GM12801 (cell line): ENCODE measurements at regions not wholly inside any gene's neighbourhood (a gene's known extent, or its start where the extent isn't known, plus 50 kb on each side); places are given as distances from the start of the nearest gene placed in this dataset.

Experiments used
- TF ChIP-seq, protein P1 (sequence below): IDR thresholded peaks from one replicate; pipeline ENCODE4 v1.5.1; 2011; ENCODE audit warnings: control low read depth; ENCODE audit not compliant: insufficient read length; ENCODE audit errors: extremely low read depth

DNA sequence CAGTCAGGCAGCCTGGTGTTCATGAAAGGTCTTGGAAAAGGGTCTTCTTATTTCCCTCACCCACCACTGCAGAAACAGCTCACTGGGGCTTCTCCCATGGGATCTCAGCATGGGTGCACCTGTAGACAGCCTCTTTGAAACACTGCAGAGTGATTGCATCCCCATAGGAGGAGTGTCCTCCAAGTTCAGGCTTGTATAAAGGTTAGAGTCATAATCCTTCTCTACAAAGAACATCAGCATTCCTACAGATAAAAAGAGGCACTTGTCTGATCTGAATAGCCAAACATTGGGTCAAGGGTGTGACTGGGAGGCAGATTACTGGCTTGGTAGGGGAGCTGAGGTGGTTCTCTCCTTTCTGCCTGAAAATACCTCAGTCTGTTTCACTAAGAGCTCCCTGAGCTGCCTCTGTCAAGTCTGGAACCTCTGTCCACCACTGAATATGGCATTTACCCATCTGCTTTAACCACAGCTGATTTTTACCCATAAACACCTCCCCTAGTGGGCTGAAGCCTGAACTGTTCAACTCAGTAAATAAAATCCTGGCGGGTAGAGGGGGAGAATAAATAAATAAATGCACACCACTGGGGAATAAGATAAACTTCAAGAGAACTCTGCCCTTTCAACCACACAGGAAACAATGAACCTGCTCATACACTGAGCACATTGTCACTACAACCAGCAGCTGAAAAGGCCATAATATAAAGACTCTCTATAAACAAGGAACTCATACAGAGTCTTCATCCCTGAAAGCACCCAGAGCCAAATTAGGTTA lies 120.7 kb upstream of the SCAF11 start:
- TF ChIP-seq, protein P1, sequence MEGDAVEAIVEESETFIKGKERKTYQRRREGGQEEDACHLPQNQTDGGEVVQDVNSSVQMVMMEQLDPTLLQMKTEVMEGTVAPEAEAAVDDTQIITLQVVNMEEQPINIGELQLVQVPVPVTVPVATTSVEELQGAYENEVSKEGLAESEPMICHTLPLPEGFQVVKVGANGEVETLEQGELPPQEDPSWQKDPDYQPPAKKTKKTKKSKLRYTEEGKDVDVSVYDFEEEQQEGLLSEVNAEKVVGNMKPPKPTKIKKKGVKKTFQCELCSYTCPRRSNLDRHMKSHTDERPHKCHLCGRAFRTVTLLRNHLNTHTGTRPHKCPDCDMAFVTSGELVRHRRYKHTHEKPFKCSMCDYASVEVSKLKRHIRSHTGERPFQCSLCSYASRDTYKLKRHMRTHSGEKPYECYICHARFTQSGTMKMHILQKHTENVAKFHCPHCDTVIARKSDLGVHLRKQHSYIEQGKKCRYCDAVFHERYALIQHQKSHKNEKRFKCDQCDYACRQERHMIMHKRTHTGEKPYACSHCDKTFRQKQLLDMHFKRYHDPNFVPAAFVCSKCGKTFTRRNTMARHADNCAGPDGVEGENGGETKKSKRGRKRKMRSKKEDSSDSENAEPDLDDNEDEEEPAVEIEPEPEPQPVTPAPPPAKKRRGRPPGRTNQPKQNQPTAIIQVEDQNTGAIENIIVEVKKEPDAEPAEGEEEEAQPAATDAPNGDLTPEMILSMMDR, result no peak

DNA sequence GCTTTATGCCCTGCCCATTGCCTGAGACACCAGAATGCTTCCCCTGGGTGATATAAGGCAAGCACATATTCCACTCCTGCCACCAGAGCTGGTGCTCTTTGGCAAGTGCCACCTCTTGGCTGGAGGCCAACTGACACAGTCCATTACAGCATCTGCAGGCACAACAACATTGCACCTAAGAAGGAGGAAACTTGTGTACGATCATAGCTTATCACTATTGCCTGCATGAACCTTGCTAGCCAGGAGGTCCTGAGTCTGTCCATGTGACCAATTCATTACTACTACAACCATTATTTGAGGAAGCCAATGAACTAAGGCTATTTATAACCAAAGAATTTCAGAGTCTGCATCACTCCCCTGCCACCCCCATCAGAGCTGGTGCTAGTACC lies 119.8 kb upstream of the SCAF11 start:
- TF ChIP-seq, protein P1, result no peak

DNA sequence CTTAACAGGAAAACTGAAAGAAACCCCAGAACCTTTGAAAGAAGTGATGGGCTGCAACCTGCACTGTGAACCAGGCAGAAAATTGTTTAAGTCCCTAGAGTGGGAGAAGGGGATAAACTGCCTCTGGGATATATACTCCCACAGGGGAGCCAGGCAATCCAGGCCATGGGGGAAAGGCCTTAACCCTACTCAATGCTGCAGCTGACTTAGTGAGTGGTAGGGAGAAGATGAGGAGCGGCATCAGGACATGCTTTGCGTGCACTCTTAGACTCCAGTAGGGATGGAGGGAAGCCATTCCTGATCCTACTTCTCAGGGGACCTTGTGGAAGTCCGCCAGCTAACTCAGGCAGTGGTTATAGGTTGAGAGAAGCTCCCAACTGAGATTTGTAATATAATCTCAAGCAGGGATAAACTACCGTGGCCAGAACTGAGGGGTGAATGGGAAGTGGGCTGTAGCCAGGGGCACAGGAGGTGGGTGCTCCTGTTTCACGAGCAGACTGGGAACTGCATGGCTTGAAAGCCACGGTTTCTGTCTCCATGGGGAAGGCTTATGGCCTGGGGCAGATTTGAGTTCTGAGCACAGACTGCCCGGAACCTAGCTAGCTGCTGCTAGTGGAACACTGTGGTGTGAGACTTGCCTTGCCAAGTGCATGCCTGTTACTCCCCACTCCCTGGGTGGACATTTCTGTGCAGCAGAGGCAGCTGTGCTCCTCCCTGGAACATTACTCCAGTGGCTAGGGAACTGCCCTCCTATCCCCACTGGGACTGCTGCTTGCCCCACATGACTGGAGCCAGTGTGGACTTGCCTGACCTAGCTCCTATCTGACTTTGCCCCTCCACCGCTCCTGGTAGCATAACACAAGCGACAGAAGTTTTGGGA lies 119.2 kb upstream of the SCAF11 start:
- TF ChIP-seq, protein P1, result no peak

DNA sequence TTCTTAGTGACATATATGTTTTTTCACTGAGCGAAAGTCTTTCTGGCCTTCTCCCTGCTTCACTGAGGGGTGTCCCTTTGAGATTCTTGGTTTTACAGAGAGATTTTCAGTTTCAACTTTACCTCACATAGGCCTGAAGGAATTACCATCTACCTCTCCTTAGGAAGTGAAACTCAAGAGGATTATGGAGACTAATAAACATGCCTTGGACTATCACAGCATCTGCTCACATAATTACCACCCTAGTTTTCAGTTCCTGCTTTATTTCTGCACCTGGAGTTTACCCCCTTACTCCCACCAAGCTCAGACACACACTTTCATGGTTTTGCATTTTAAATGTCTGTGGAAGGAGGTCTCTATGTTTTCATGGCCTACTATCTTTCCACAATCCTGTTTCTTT lies 118.3 kb upstream of the SCAF11 start:
- TF ChIP-seq, protein P1, result no peak

DNA sequence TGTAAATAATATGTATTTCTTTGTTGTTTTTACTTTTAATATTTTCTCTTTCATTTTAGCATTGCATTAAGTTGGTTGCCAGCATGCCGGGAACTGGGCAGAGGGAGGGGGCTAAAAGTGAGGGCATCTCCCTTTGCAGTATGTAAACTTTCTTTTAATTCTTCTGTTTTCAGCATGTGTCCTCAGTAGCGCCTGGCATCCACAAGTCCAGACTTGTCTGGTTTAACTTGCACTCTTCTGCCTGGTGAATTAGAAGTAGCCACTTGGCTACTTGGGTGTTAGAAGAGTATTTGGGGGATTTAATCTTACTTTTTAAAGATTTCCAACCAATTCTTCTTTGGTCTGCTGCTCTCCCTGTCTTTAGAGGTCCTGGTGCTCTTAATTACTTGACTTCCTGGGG lies 117.2 kb upstream of the SCAF11 start:
- TF ChIP-seq, protein P1, result no peak

DNA sequence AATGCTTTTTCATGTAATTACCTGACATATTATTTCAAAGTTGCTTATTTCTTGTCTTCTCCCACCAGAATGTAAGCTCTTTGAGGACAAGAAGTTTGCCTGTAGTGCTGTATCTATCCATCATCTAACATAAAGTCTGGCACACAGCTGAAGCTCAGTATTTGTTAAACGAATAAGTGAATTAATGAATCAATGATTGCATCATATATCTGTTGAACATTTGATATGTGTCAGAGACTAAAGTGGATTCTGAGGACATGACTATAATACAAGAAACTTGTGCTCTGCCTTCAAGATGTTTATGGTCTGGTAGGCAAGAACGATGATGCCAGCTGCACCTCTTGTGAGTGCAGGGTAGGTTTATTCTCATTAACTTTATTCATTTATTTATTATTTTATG lies 115.4 kb upstream of the SCAF11 start:
- TF ChIP-seq, protein P1, result no peak

DNA sequence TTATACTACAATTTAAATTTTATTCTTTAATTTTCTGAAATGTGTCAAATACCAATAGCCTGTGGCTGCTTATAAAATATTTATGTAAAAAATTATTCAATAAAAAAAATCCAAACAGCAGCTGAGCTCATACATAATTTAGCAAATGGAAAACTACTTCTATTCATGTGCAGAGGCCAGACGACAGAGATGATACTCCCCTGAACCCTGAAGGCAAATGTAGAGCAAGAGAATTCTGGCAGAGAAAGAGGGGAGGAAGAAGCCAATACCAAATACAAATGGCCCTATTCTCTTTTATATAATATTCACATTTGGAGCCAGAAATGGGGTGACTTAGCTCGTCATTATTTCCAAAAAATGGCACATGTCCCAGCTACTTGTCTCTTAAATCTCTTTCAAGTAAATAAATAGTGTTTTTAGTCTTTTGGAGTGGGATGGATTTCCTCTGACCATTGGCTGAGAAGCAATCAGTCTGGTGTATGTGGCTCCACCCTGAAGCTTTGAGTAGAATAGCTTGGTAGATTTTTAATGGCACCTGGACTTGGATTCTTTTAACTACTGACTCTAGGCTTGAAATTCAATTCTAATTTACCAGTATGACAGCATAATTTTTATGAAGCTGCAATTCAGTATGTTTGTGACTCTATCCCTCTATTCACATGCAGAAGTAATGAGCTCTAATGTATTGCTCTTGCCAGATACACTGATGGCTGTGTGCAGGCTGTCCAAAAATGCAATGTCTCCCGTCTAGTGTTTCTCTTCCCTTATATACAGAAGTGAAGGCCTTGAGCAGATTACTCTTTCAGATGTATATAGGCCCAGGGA lies 113.4 kb upstream of the SCAF11 start:
- TF ChIP-seq, protein P1, result no peak
